ENCODE measurements at regions not wholly inside any gene's neighbourhood (a gene's known extent, or its start where the extent isn't known, plus 50 kb on each side); places are given as distances from the start of the nearest gene placed in this dataset.

DNA sequence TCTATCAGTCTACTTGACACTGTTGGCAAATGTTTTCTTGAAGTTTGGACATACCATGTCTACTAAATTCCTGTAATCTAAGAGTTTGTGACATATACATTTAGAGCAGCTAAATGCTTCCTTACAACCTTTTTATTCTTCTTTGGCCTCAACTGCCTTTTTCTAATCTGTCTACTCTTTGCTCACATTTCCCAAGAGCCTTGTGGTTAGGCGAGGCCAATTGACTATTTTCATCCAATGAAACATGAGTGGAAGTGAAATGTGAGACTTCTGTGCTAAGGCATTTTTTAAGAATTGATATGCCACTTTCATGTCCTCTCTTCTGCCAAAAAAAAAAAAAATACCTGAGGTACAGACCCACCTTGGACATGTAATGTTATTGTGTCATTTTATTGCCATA lies 158.2 kb upstream of the MCHR2 start:
- H3K36me3 ChIP-seq (ENCODE audit: insufficient read depth, low read length) = no peaks in the 10 kb centered on the region
- no peak overlapping the region for H2AFZ ChIP-seq (ENCODE audit: low read depth, low read length)
- H3K4me2 ChIP-seq (ENCODE audit: low read length) = no peak overlapping the region
- H3K27ac ChIP-seq (ENCODE audit: low read length) = no peak overlapping the region
- no peak overlapping the region for H3K9ac ChIP-seq (ENCODE audit: low read length)
- no peaks in the 10 kb centered on the region for H3K9me3 ChIP-seq (ENCODE audit: low read length)
- H3K4me3 ChIP-seq (ENCODE audit: low read length) = no peak overlapping the region
- H3K27me3 ChIP-seq (ENCODE audit: insufficient read depth, low read depth, low read length) = no peaks in the 10 kb centered on the region
- H3K79me2 ChIP-seq (replicated peaks; ENCODE audit: insufficient read depth, low read length) = no peaks in the 10 kb centered on the region
- no peaks in the 10 kb centered on the region for H3F3A ChIP-seq (ENCODE audit: insufficient read depth, low read length, poor library complexity, severe bottlenecking)
- TF ChIP-seq EZH2 (IDR thresholded peaks at IDR 0.05; ENCODE audit: borderline replicate concordance, insufficient read depth, low read length, poor library complexity, severe bottlenecking) (no peak), POLR2AphosphoS5 (IDR thresholded peaks at IDR 0.05) (no peak), TAF1 (IDR thresholded peaks at IDR 0.05; ENCODE audit: low read depth) (no peak), RAD21 (conservative IDR thresholded peaks at IDR 0.05) (no peak), EP300 (conservative IDR thresholded peaks at IDR 0.05; ENCODE audit: poor library complexity, severe bottlenecking) (no peak), CTCF (IDR thresholded peaks at IDR 0.05; ENCODE audit: poor library complexity, severe bottlenecking) (no peak), SMC3 (conservative IDR thresholded peaks at IDR 0.05; ENCODE audit: poor library complexity) (no peak), MXI1 (conservative IDR thresholded peaks at IDR 0.05; ENCODE audit: poor library complexity, severe bottlenecking) (no peak)
- TF ChIP-seq, protein P1, sequence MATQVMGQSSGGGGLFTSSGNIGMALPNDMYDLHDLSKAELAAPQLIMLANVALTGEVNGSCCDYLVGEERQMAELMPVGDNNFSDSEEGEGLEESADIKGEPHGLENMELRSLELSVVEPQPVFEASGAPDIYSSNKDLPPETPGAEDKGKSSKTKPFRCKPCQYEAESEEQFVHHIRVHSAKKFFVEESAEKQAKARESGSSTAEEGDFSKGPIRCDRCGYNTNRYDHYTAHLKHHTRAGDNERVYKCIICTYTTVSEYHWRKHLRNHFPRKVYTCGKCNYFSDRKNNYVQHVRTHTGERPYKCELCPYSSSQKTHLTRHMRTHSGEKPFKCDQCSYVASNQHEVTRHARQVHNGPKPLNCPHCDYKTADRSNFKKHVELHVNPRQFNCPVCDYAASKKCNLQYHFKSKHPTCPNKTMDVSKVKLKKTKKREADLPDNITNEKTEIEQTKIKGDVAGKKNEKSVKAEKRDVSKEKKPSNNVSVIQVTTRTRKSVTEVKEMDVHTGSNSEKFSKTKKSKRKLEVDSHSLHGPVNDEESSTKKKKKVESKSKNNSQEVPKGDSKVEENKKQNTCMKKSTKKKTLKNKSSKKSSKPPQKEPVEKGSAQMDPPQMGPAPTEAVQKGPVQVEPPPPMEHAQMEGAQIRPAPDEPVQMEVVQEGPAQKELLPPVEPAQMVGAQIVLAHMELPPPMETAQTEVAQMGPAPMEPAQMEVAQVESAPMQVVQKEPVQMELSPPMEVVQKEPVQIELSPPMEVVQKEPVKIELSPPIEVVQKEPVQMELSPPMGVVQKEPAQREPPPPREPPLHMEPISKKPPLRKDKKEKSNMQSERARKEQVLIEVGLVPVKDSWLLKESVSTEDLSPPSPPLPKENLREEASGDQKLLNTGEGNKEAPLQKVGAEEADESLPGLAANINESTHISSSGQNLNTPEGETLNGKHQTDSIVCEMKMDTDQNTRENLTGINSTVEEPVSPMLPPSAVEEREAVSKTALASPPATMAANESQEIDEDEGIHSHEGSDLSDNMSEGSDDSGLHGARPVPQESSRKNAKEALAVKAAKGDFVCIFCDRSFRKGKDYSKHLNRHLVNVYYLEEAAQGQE (IDR thresholded peaks at IDR 0.05; ENCODE audit: borderline replicate concordance) = no peak
- no peaks in the 10 kb centered on the region for H3K9me2 ChIP-seq (ENCODE audit: insufficient read depth, low read length)
- H4K20me1 ChIP-seq (ENCODE audit: insufficient read depth) = no peaks in the 10 kb centered on the region

DNA sequence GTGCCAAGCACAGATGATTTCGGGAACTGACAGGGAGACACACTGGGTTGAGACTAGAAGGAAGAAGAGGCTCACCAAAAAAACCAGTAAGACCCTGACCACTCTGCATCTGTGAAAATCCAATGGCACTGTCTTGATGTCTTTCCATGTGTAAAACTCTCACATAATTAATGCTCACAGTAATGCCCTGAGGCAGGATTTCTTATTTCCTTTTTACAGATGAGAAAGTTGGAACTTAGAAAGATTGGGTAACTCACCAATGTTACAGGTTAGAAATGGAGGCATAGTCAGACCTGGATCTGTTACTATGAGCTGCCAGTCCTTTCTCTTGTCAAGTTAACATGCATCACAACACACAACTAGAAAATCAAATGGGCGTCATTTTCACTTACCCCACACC lies 151.0 kb upstream of the MCHR2 start:
- Histone ChIP-seq H3K9ac (ENCODE audit: low read length) (no peak overlapping the region), H3K4me3 (ENCODE audit: low read length) (no peak overlapping the region), H3K27ac (ENCODE audit: low read length) (no peak overlapping the region), H3K4me2 (ENCODE audit: low read length) (no peak overlapping the region), H3F3A (ENCODE audit: insufficient read depth, low read length, poor library complexity, severe bottlenecking) (no peaks in the 10 kb centered on the region), H3K9me2 (ENCODE audit: insufficient read depth, low read length) (no peaks in the 10 kb centered on the region), H3K27me3 (ENCODE audit: insufficient read depth, low read depth, low read length) (no peaks in the 10 kb centered on the region), H2AFZ (ENCODE audit: low read depth, low read length) (no peak overlapping the region), H3K36me3 (ENCODE audit: insufficient read depth, low read length) (no peaks in the 10 kb centered on the region), H3K9me3 (ENCODE audit: low read length) (no peaks in the 10 kb centered on the region), H3K79me2 (replicated peaks; ENCODE audit: insufficient read depth, low read length) (no peaks in the 10 kb centered on the region), H4K20me1 (ENCODE audit: insufficient read depth) (no peaks in the 10 kb centered on the region)
- no peak for TF ChIP-seq MXI1 (conservative IDR thresholded peaks at IDR 0.05; ENCODE audit: poor library complexity, severe bottlenecking)
- no peak for TF ChIP-seq CTCF (IDR thresholded peaks at IDR 0.05; ENCODE audit: poor library complexity, severe bottlenecking)
